ENCODE measurements at regions not wholly inside any gene's neighbourhood (a gene's known extent, or its start where the extent isn't known, plus 50 kb on each side); places are given as distances from the start of the nearest gene placed in this dataset.
"Not testable (repeated sequence)": the region's sequence is repeated elsewhere in the genome, so short reads cannot be mapped to it uniquely, and the experiment has no call there.

- DNase-seq, result no peak
Measured at GRCh38 chr6:153984811-153985210, 54.2 kb upstream of the OPRM1 start.

- DNase-seq, result no peak
Measured at GRCh38 chr6:153980171-153980570, 58.9 kb upstream of the OPRM1 start.

- DNase-seq, result not testable (repeated sequence)
Measured at GRCh38 chr6:153978911-153979548, 60.0 kb upstream of the OPRM1 start.

- no peak for DNase-seq
Measured at GRCh38 chr6:153976921-153977693, 61.9 kb upstream of the OPRM1 start.

- DNase-seq, result no peak
Measured at GRCh38 chr6:153966001-153966400, 73.0 kb upstream of the OPRM1 start.

GRCh38 chr6:153963352-153963751 is 75.7 kb upstream of the OPRM1 start:
- no peak for DNase-seq

- DNase-seq, result no peak
Measured at GRCh38 chr6:153962555-153962954, 76.5 kb upstream of the OPRM1 start.

- no peak for DNase-seq
Measured at GRCh38 chr6:153960741-153961140, 78.3 kb upstream of the OPRM1 start.

- no peak for DNase-seq
Measured at GRCh38 chr6:153960281-153960680, 78.8 kb upstream of the OPRM1 start.

- no peak for DNase-seq
Measured at GRCh38 chr6:153959276-153959675, 79.8 kb upstream of the OPRM1 start.

- DNase-seq, result no peak
Measured at GRCh38 chr6:153958860-153959259, 80.2 kb upstream of the OPRM1 start.

- DNase-seq, result no peak
Measured at GRCh38 chr6:153957394-153957793, 81.6 kb upstream of the OPRM1 start.

- DNase-seq, result no peak
Measured at GRCh38 chr6:153956808-153957207, 82.2 kb upstream of the OPRM1 start.

- DNase-seq, result no peak
Measured at GRCh38 chr6:153949616-153950015, 89.4 kb upstream of the OPRM1 start.

GRCh38 chr6:153947808-153948447 is 91.1 kb upstream of the OPRM1 start:
- DNase-seq, result no peak

- no peak for DNase-seq
Measured at GRCh38 chr6:153944201-153944600, 94.8 kb upstream of the OPRM1 start.

- DNase-seq, result no peak
Measured at GRCh38 chr6:153942361-153942760, 96.7 kb upstream of the OPRM1 start.

- no peak for DNase-seq
Measured at GRCh38 chr6:153941768-153942167, 97.3 kb upstream of the OPRM1 start.

GRCh38 chr6:153938876-153939275 is 100.2 kb upstream of the OPRM1 start:
- DNase-seq, result no peak

- DNase-seq, result no peak
Measured at GRCh38 chr6:153931431-153931830, 107.6 kb upstream of the OPRM1 start.

- no peak for DNase-seq
Measured at GRCh38 chr6:153927867-153928266, 111.2 kb upstream of the OPRM1 start.

- DNase-seq, result no peak
Measured at GRCh38 chr6:153898360-153899059, 140.5 kb upstream of the OPRM1 start.

- DNase-seq, result no peak
Measured at GRCh38 chr6:153882411-153882810, 156.6 kb upstream of the OPRM1 start.

- no peak for DNase-seq
Measured at GRCh38 chr6:153873541-153873940, 165.5 kb upstream of the OPRM1 start.

All from bone marrow (tissue), 2 donors.